ENCODE measurements at regions not wholly inside any gene's neighbourhood (a gene's known extent, or its start where the extent isn't known, plus 50 kb on each side); places are given as distances from the start of the nearest gene placed in this dataset.

GRCh38 chr2:41856946-41857345 is 190.9 kb upstream of the PKDCC start:
- TF ChIP-seq CTCF (IDR thresholded peaks at IDR 0.05; ENCODE audit: low read depth, low read length), result no peak
- DNase-seq (ENCODE audit: extremely low read depth, low read depth), result no peak

DNA sequence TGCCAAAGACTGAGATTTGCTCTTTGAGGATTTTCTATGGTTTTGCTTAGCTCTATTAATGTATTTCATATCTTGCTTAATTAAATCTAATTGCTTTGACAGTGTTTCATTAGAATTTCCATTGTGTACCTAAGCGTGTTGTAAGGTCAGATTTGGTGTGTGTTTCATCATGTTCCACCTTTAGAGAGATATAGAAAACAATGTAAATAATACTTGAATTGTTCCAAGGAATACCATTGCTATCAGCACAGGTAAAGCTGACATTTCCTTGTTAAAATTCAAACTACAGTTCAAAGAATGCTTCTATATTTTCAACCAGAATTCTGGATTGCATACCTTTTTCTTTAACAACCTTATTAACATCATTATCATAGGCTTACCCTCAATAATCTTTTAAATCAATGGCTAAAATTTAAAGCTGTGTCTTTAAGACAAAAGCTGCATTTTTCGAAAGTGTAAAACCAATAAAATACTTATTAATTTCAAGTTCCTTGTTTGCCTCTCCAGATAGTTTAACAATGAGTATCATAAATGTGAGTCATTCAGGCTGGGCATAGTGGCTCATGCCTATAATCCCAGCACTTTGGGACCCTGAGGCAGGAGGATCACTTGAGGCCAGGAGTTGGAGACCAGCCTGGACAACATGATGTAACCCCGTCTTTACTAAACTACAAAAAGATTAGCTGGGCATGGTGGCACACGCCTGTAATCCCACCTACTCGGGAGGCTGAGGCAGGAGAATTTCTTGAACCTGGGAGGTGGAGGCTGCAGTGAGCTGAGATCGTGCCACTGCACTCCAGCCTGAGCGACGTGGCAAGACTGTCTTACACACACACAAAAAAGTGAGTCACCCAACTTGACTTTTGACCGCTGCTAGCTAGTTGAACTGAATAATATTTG is 188.0 kb upstream of the PKDCC start:
- TF ChIP-seq CTCF (IDR thresholded peaks at IDR 0.05; ENCODE audit: low read depth, low read length), result no peak
- no peak for DNase-seq (ENCODE audit: extremely low read depth, low read depth)

- no peak for TF ChIP-seq CTCF (IDR thresholded peaks at IDR 0.05; ENCODE audit: low read depth, low read length)
- no peak for DNase-seq (ENCODE audit: extremely low read depth, low read depth)
These were observed 184.8 kb upstream of the PKDCC start for GRCh38 chr2:41863062-41863461.

DNA sequence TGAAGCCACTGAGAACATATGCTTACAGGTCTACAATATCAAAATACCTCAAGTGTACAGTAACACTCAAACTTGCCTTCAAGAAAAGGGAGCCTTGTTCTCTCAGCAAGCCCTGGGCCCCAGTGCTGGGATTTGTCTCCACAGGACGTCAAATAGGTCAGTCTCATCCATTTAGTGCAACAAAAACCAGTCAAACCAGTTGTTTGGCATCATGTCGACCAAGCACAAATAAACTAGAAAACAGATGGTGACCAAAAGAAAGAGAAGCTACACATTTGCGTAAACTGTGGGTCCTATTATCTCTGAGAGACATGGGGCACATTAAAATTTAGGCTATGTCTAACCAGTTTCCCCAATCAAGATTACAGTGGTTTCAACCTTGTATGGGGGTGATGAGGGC is 182.6 kb upstream of the PKDCC start:
- no peak for DNase-seq (ENCODE audit: extremely low read depth, low read depth)
- no peak for TF ChIP-seq CTCF (IDR thresholded peaks at IDR 0.05; ENCODE audit: low read depth, low read length)

GRCh38 chr2:41867553-41867952 is 180.3 kb upstream of the PKDCC start:
- TF ChIP-seq CTCF (IDR thresholded peaks at IDR 0.05; ENCODE audit: low read depth, low read length), result no peak

DNA sequence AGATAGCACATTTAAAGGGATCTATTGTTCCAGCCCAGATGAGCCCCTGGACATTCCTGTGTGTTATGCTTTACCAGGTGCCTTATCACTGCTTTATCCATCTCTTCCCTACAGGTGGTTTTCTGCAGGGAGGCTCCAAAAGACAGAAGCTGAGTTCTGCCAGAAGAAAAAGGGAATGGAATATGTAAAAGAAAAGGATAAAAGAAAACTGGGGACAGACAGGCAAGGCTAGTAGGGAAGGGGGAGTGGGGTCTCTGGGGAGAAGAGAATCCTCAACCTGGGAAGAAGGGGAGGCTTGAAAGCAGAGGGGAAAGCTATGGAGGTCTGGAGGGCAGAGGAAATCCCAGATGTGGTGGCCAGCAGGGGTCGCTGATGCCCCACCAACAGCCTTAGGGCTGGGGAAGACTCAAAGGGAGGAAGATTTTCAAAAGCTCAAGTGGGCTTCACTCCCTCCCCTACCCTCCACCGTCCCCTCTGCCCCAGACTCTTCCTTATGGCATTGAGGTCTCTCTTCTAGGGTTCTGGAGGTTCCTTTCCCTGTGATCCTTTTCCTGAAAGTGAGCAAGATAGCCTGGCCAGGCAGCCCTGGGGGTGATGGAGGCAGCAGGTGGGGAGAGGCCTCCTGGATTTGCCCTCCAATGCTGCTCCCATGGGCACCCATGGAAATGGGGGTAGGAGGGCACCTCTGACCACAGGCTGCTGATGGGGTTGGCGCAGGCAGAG is 178.1 kb upstream of the PKDCC start:
- peak; percentile 27 for DNase-seq (ENCODE audit: extremely low read depth, low read depth)
- TF ChIP-seq CTCF (IDR thresholded peaks at IDR 0.05; ENCODE audit: low read depth, low read length), result peak; percentile 89

More at GRCh38 chr2:41867553-41867952, 180.3 kb upstream of the PKDCC start:
- no peak for DNase-seq (ENCODE audit: extremely low read depth, low read depth)

DNA sequence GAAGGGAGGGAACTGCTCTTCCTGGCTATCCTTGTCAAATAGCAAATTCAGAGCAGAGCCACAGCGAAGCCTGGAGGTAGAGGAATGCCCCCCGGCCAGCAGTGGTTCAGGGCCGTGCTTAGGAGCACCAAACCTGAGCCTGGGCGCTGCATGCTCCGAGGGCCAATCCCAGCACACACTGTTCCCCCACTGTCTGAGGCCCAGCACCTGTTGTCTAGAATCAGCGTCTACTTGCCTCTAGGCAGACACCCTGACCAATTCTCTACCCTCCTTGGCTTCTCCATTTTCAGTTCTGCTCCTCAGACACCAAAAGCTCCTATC is 177.6 kb upstream of the PKDCC start:
- TF ChIP-seq CTCF (IDR thresholded peaks at IDR 0.05; ENCODE audit: low read depth, low read length), result no peak
- DNase-seq (ENCODE audit: extremely low read depth, low read depth), result no peak

Measured in AG09319 (cell line).